NK-92 (cell line): ENCODE measurements at regions not wholly inside any gene's neighbourhood (a gene's known extent, or its start where the extent isn't known, plus 50 kb on each side); places are given as distances from the start of the nearest gene placed in this dataset.
"Not testable (repeated sequence)": the region's sequence is repeated elsewhere in the genome, so short reads cannot be mapped to it uniquely, and the experiment has no call there.

Experiments used
- DNase-seq: peaks from one replicate; lab custom pipeline; 2025; ENCODE audit not compliant: unreplicated experiment; lab: John Stamatoyannopoulos, UW

DNA sequence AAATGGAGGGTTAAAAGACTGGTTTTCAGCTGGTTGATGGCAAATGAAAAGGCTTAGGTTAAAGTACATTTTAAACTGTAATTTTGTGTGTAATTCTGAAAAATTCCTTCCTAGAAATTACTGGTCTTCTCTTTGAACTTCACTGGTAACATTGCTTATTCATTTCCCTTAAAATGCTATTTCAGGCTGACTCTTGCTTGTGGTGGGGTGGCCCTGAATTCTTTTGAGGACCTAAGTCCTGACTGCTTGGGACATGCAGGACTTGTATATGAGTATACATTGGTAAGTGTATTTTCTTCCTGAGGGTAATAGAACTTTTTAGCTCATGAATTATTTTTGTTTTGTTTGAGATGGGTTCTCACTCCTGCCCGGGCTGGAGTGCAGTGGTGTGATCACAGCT, 63.0 kb upstream of the ERV3-1 start:
- not testable (repeated sequence) for DNase-seq

- DNase-seq = not testable (repeated sequence)
These were observed 56.1 kb upstream of the ERV3-1 start for GRCh38 chr7:65062566-65062965.

- not testable (repeated sequence) for DNase-seq
These were observed 52.8 kb upstream of the ERV3-1 start for GRCh38 chr7:65059247-65059646.
